ENCODE measurements at regions not wholly inside any gene's neighbourhood (a gene's known extent, or its start where the extent isn't known, plus 50 kb on each side); places are given as distances from the start of the nearest gene placed in this dataset.

DNA sequence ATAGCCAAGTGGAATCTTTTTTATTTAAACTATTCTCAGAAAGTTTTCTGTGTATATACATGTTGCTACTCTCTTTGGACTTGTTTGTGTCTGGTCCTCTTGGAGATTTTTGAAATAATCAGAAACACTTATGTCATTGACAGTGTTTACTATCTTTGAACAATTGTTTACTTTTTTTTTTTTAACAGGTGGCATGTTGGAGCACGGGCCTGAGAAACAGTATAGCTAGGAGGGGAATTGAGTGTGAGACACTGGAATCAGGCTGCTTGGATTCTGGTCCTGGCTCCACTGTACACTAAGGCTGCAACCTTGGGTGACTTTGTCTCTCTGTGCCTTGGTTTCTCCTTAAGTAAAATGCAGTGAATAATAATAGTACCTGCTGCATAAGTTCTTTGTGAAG, 279.6 kb downstream of the PRL start:
- no peak for TF ChIP-seq CTCF (IDR thresholded peaks at IDR 0.05)
- TF ChIP-seq, protein P1, sequence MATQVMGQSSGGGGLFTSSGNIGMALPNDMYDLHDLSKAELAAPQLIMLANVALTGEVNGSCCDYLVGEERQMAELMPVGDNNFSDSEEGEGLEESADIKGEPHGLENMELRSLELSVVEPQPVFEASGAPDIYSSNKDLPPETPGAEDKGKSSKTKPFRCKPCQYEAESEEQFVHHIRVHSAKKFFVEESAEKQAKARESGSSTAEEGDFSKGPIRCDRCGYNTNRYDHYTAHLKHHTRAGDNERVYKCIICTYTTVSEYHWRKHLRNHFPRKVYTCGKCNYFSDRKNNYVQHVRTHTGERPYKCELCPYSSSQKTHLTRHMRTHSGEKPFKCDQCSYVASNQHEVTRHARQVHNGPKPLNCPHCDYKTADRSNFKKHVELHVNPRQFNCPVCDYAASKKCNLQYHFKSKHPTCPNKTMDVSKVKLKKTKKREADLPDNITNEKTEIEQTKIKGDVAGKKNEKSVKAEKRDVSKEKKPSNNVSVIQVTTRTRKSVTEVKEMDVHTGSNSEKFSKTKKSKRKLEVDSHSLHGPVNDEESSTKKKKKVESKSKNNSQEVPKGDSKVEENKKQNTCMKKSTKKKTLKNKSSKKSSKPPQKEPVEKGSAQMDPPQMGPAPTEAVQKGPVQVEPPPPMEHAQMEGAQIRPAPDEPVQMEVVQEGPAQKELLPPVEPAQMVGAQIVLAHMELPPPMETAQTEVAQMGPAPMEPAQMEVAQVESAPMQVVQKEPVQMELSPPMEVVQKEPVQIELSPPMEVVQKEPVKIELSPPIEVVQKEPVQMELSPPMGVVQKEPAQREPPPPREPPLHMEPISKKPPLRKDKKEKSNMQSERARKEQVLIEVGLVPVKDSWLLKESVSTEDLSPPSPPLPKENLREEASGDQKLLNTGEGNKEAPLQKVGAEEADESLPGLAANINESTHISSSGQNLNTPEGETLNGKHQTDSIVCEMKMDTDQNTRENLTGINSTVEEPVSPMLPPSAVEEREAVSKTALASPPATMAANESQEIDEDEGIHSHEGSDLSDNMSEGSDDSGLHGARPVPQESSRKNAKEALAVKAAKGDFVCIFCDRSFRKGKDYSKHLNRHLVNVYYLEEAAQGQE (IDR thresholded peaks at IDR 0.05), result no peak
- no peak for TF ChIP-seq POLR2A (IDR thresholded peaks at IDR 0.05; ENCODE audit: low read length)
- TF ChIP-seq PHF8 (IDR thresholded peaks at IDR 0.05; ENCODE audit: borderline replicate concordance, low read depth), result no peak
- no peak for TF ChIP-seq TFCP2L1 (CRISPR knock-in tag; IDR thresholded peaks at IDR 0.05)
- no peak for TF ChIP-seq MAZ (IDR thresholded peaks at IDR 0.05; ENCODE audit: borderline replicate concordance, low read depth, low read length)
- TF ChIP-seq BHLHE40 (IDR thresholded peaks at IDR 0.05; ENCODE audit: low read depth, low read length), result no peak
- TF ChIP-seq HEYL (CRISPR knock-in tag; IDR thresholded peaks at IDR 0.05), result no peak
- TF ChIP-seq RAD21 (conservative IDR thresholded peaks at IDR 0.05 in 1 of 2, IDR thresholded peaks at IDR 0.05 in 1 of 2), result no peak
- TF ChIP-seq RCOR1 (IDR thresholded peaks at IDR 0.05; ENCODE audit: low read depth, low read length), result no peak

Data from A549 (cell line).